ENCODE measurements at regions not wholly inside any gene's neighbourhood (a gene's known extent, or its start where the extent isn't known, plus 50 kb on each side); places are given as distances from the start of the nearest gene placed in this dataset.
"Not testable (repeated sequence)": the region's sequence is repeated elsewhere in the genome, so short reads cannot be mapped to it uniquely, and the experiment has no call there.

DNA sequence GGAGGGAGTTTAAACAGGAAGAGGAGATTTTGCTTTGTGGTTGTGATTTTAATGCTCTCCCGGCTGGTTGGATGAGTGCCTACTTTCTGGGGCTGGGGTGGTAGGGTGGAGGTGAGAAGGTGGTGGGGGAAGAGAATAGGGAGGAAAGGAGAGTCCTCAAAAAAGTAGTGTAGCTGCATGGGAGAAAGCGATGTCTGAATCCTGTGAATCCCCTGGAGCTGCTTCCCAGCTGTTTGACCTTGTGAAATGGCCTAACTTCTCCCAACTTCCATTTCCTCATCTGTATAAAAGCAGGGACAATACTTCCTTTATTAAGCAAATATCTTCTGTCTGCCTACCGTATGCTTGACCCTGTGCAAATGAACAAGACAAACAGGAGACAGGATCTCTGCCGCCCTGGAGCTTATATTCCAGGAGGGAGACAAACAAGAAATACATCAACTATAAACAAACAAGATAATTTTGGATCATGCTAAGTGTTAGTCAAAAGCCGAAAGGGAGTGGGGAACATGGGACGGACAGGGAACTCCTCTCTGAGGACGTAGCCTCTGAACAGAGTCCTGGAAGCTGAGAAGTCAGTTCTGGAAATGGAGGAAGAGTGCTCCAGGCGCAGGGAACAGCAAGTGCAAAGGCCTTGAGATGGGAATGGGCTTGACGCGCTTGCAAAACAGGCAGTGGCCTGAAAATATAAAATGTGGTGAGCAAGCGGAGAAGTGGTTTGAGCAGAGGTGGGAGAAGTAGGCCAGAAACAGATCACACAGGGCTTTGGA is 103.5 kb downstream of the SPRY4 start:
- no peak for DNase-seq

DNA sequence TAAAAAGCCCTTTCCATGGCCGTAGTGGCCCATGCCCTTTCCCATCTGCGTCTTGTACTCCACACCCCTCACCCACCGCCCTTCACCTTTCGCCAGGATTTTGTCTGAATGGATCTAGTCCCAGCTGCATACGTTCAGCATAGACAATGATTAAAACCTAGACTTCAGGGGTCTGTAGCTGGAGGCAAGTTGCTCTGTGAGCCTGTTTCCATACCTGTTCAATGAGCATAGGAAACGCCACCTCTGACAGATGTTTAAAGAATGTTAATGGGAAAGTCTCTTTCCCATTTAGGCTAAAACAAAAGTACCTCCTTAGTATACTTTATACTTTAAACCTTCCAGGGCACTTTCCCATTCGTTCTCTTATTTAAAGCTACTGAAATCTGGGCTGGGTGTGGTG is 105.7 kb downstream of the SPRY4 start:
- no peak for DNase-seq

DNA sequence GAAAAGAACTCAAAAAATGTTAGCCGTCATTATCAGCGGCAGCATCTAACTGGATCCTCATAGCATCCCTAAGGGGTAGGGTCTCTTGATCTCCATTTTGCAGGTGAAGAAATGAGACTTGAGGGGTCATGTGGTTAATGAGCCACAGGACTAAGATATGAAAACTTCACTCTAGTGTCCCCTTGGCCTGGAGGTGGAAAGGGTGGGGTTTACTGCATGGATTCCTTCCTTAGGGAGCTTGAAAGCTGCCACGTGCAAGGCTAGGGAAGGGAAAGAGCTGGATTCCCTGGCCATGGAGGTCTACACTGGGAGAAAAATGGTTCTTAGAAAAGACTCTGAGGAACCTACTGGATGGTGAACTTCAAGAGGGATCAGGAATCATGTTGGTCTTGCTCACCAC is 107.9 kb downstream of the SPRY4 start:
- DNase-seq: no peak

DNA sequence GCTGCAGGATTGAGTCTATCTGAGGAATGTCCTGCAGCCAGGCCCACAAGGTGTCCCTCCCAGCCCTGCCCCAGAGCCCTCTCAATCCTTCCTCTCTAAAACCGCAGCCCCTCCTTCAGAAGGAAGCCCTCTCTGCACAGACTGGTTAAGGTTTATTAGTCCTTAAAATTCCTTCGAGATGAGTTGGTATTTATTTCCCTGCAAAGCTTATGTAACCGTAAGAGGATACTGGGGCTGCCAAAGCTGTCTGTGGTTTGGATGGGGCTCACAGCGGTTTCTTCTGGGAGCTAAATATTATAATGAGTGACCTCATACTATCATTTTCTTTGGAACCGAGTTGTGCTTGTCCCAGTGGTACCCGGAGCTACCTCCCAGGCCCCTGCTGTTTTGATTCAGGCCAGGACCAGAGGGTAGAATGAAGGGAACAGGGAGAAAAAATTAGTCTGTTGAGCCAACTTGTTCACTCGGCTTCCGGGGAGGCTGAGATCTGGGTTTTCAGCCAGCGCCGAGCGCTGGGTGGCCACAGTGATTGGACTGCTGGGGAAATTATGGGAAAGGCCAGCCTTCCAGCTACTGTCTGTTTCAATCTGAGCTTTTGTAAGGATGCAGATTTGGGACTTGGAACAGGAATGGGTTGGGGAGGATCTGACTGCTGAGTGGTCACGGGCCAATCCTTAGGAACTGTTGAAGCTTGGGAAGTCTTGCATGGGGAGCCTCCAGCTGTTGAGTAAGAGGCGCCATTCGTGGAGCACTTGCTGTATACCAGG is 107.5 kb downstream of the NDFIP1 start:
- no peak for DNase-seq

DNA sequence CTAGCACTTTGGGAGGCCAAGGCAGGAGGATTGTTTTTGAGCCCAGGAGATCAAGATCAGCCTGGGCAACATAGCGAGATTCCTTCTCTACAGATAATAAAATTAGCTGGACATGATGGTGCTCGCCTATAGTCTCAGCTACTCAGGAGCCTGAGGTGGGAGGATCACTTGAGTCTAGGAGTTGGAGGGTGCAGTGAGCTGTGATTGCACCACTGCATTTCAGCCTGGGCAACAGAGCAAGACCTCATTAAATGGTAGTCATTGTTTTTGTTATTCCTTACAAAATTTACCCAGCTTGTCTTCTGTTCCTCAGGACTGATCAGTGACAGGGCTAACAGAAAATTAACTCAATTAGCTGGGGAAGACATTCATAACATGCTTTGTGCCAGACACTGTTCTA is 104.5 kb downstream of the NDFIP1 start:
- DNase-seq: no peak

DNA sequence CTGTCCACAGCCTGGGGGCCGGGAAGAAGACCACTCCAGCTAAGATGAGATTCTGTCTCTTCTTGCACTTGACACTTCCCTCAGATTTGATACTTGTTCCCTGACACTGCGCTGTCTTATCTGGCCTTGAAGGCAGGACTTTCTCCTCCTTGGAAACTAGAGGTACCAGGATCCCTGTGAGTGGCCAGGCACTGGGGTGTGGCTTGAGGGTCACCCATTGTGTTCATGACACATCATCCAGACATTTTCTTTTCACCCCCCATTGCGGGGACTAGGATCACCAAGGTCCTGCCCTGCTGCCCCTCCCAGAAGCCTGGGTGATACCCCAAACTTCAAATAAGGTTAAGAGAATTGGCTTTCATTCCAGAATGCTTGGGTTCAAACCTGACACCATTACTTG is 103.3 kb downstream of the NDFIP1 start:
- no peak for DNase-seq

DNA sequence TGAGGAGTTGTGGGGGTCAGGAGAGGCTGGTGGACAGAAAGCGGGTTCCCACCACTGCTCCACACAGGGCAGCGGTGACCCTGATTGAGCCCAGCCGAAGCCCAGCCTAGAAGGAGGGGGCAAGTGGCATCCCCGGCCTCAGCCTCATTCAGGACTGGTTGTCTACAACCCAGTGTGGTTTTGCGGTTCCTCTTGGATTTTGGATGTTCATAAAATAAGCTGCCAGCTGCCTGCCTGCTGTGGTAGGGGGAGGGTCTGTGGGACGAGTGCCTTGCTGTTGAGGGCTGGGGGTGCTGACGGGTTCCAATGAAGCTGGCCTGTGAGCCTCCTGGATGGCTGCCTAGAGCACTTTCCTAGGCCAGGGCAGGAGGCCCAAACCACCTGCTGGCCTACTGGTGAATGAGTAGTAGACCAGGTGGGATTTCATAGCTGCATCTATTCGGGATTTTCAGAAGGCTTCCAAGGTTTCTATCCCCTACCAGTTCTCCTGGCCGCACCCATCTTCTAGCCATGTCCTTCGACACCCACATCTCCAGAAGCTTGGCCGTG is 102.4 kb downstream of the NDFIP1 start:
- DNase-seq: no peak

DNA sequence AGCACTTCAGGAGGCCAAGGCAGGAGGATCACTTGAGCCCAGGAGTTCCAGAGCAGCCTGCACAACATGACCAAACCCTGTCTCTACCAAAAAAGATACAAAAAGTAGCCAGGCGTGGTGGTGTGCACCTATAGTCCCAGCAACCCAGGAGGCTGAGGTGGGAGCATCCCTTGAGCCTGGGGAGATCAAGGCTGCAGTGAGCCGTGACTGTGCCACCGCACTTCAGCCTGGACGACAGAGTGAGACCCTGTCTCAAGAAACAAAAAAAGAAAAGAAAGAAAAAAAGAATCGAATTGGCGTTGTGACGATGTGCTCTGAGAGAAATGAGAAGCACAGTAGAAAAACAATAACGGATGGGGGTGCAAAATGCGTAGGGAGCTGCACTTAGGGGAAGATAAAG is 101.4 kb downstream of the NDFIP1 start:
- DNase-seq: no peak

DNA sequence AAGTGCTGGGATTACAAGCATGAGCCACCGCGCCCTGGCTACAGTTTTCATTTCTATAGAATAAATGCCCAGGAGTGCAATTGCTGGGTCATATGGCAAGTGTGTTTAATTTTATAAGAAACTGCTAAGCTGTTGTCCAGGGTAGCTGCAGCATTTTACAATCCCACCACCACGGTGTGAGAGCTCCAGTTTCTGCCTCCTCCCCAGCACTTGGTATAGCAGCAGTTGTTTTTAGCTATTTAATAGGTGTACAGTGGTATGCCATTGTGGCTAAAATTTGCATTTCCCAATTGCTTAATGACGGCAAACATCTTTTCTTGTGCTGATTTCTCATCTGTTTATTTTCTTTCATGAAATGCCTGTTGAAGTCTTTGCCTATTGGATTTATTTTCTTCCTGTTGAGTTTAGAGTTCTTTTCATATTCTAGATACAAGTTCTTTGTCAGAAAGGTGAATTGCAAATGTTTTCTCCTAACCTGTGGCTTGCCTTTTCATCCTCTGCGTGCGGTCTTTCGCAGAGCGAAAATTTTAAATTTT is 100.3 kb downstream of the NDFIP1 start:
- DNase-seq: no peak

DNA sequence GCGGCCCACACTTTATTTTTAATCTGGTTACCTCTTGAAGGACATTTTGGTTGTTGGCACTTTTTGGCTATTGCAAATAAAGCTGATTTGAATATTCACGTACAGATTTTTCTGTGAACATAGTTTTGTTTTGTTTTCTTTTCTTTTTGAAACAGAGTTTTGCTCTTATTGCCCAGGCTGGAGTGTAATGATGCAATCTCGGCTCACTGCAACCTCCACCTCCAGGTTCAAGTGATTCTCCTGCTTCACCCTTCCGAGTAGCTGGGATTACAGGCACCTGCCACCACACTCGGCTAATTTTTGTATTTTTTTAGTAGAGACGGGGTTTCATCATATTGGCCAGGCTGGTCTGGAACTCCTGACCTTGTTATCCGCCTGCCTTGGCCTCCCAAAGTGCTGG is 99.7 kb downstream of the NDFIP1 start:
- DNase-seq: not testable (repeated sequence)

DNA sequence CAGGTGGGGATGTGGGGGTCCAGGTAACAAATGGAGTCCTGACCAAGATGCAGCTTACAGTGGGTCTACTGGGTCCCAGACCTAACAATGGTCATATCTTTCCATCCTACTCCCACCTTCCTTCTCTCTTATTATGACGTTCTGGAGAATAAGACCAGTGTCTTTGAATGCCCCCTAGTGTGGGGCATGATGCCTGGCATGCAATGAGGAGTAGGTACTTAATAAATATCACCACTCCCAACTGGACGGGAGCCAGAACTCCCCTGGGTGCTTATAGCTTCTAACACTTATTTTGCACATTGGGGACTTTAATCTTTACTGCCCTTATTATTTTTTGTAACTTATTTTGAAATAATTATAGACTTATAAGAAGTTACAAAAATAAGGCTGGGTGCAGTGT is 98.2 kb downstream of the NDFIP1 start:
- DNase-seq: no peak

DNA sequence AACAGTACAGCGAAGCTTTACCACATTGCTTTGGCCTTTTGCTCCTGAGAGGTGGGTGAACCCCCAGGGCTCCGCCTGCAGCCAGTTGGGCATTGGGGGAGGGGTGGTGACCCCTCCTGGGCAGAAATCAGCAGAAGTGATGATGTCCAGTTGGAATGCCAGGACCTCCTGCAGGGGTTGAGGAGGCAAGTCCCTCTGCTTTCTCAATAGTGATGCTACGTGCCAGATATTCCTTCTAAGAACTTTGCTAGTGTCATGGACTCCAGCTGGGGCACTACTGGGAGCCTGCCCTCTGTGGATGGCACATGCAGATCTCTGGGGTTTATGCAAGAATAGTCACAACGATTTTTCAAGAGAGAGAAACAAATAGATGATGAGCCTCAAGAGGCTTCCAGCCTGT is 95.6 kb downstream of the NDFIP1 start:
- DNase-seq: no peak

Data from stimulated activated CD4-positive, alpha-beta T cell treated with anti-CD3 and anti-CD28 coated beads, Interleukin-12 subunit alpha, Interleukin-12 subunit beta, amount 100 ng/mL, for 4 hours (primary cell).